Pancreas (tissue), 10 donors: ENCODE measurements at regions not wholly inside any gene's neighbourhood (a gene's known extent, or its start where the extent isn't known, plus 50 kb on each side); places are given as distances from the start of the nearest gene placed in this dataset.
A peak's percentile ranks its signal among the peaks of the same experiment; 100 is the strongest.
"Not testable (repeated sequence)": the region's sequence is repeated elsewhere in the genome, so short reads cannot be mapped to it uniquely, and the experiment has no call there.

Experiments
- ATAC-seq, 4 donors: fragments of 200-7000 bp; cut with Tn5 transposase; one replicate each; pipeline versions ENCODE4 v1.8.0 to v1.9.1; 2020; ENCODE audit warnings: mild to moderate bottlenecking in 4 of 4, moderate library complexity in 4 of 4
- DNase-seq, 6 donors: peaks; one replicate each; pipeline ENCODE4 v3.0.0-alpha.2; 2020
- FAIRE-seq: peaks from 2 replicates; lab custom pipeline; 2012; peaks lifted over from hg19 to GRCh38; lab: Jason Lieb, UNC
- H3K27ac ChIP-seq, 4 donors: fragments of 200-600 bp; sonication (generic); 1 replicate in 3 of 4; 2 replicates in 1 of 4; pipeline versions ENCODE4 v1.5.0 to v1.8.0; 2020
- H3K27me3 ChIP-seq, 4 donors: fragments of 200-600 bp; one replicate each; pipeline ENCODE4 v1.8.0; 2021
- H3K36me3 ChIP-seq, 3 donors: fragments of 200-600 bp; sonication (generic) in 1 of 3; one replicate each; pipeline versions ENCODE4 v1.5.0 to v1.8.0; 2020 to 2021
- H3K4me1 ChIP-seq, 3 donors: fragments of 200-600 bp; one replicate each; pipeline ENCODE4 v1.8.0; 2021
- H3K4me3 ChIP-seq, 4 donors: fragments of 200-600 bp; sonication (generic) in 2 of 4; one replicate each; pipeline versions ENCODE4 v1.5.0 to v1.8.0; 2020 to 2021
- H3K9me3 ChIP-seq, 4 donors: fragments of 200-600 bp; one replicate each; pipeline ENCODE4 v1.8.0; 2021
- CTCF ChIP-seq, 4 donors: fragments of 200-600 bp; sonication (generic) in 3 of 4; IDR thresholded peaks; one replicate each; pipeline versions ENCODE4 v1.5.0 to v1.8.0; 2021; ENCODE audit warnings: antibody characterized with exemption in 4 of 4
- WGBS, 2 donors: extraction: QIAGEN DNeasy Blood & Tissue Kit; methylation state at CpG; one replicate each; pipeline ENCODE4 v1.1.7; 2013; 5-methylcytosine and 5-hydroxymethylcytosine counted together
- intact Hi-C, 3 donors: fragments of 100-400 bp; cut with DNase I; formaldehyde crosslinking; loops; one replicate each; pipeline versions ENCODE4 v1.11.1 to v1.14.2; 2022
- donor health status: healthy with polysubstance abuse.
- donor health status: DM: no; HTN: no; CAD: no; lungs with moderate emphysema.
- donor health status: DM: no; HTN: no; CAD: no.
- donor health status: control.
- donor health status: control.
- donor health status: Bipolar disorder and iron deficiency.
- donor health status: DM: yes; HTN: yes; CAD: no.
- donor health status: DM: no; HTN: no; CAD: no.
- donor health status: DM: no; HTN: no; CAD: no.
- donor health status: DM: yes; HTN: yes; CAD: no.

DNA sequence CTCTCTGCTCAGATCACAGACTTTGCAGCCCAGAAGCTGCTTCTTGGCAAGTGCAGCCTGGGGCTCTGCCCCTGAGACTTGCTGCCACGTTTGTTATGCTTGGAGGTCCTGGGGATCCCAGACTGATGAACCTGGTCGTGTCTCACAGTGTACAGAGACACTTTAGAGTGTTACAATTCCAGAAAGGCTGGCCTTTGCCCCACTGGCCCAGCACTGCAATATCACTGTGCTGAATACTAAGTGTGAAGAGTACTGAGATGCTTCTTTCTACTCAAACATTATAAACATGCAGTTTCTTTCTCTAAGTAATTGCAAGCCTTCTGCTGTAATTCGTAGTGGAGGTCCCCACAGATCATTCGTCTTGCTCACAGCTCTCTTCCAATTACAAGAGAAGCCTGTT, 133.2 kb downstream of the MAP3K21 start:
- ATAC-seq (no peak), DNase-seq (no peak), FAIRE-seq (no peak)
- H3K9me3 ChIP-seq = no peaks in the 10 kb centered on the region
- H3K4me3 ChIP-seq = no peak overlapping the region
- 63 to 68% methylated on average over 4 of the region's 4 CpGs for WGBS, 2 donors
- no peak for TF ChIP-seq CTCF (IDR thresholded peaks at IDR 0.05)
- H3K4me1 ChIP-seq = no peaks in the 10 kb centered on the region
- intact Hi-C loops = no loop called here
- H3K27me3 ChIP-seq = no peaks in the 10 kb centered on the region
- H3K36me3 ChIP-seq = no peaks in the 10 kb centered on the region
- no peak overlapping the region for H3K27ac ChIP-seq

DNA sequence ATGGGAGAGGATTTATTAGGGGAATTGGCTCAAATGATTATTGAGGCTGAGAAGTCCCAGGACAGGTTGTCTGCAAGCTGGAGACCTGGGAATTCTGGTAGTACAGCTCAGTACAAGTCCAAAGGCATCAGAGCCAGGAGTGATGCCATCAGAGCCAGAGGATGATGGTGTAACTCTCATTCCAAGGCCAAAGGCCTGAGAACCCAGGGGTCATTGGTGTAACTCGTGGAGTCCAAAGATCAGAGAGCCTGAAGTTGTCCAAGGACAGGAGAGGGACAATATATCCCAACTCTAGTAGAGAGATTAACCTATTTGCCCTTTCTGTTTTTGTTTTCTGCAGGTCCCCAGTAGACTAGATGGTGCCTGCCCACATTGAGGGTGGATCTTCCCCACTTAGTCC, 134.3 kb downstream of the MAP3K21 start:
- Histone ChIP-seq H3K9me3 (no peaks in the 10 kb centered on the region), H3K36me3 (no peaks in the 10 kb centered on the region), H3K27me3 (no peaks in the 10 kb centered on the region), H3K4me3 (no peak overlapping the region), H3K4me1 (no peaks in the 10 kb centered on the region), H3K27ac (no peak overlapping the region)
- ATAC-seq (no peak), DNase-seq (no peak), FAIRE-seq (no peak)
- no peak for TF ChIP-seq CTCF (IDR thresholded peaks at IDR 0.05)
- 16 to 38% methylated on average over 1 of the region's 1 CpG for WGBS, 2 donors
- intact Hi-C loops = no loop called here

- Histone ChIP-seq H3K27ac (no peak overlapping the region), H3K36me3 (no peaks in the 10 kb centered on the region), H3K4me3 (no peak overlapping the region), H3K27me3 (no peaks in the 10 kb centered on the region), H3K4me1 (no peaks in the 10 kb centered on the region), H3K9me3 (no peaks in the 10 kb centered on the region)
- no peak for DNase-seq
- no peak for TF ChIP-seq CTCF (IDR thresholded peaks at IDR 0.05)
- no peak for ATAC-seq
- no peak for FAIRE-seq
- 90 to 91% methylated on average over 3 of the region's 3 CpGs for WGBS, 2 donors
- intact Hi-C loops = no loop called here
Observed at GRCh38 chr1:233463333-233463732, 135.8 kb downstream of the MAP3K21 start.

GRCh38 chr1:233465745-233466343, 138.3 kb downstream of the MAP3K21 start:
- H3K27me3 ChIP-seq = no peaks in the 10 kb centered on the region
- no peaks in the 10 kb centered on the region for H3K36me3 ChIP-seq
- H3K4me3 ChIP-seq = no peak overlapping the region
- DNase-seq (peak in 1 of 6 donors; percentile 50), ATAC-seq (no peak), FAIRE-seq (no peak)
- H3K9me3 ChIP-seq = no peaks in the 10 kb centered on the region
- TF ChIP-seq CTCF (IDR thresholded peaks at IDR 0.05) = no peak
- no peaks in the 10 kb centered on the region for H3K4me1 ChIP-seq
- no peak overlapping the region for H3K27ac ChIP-seq
- intact Hi-C loops = no loop called here
- 90 to 93% methylated on average over 32 to 34 of the region's 34 CpGs for WGBS, 2 donors

DNA sequence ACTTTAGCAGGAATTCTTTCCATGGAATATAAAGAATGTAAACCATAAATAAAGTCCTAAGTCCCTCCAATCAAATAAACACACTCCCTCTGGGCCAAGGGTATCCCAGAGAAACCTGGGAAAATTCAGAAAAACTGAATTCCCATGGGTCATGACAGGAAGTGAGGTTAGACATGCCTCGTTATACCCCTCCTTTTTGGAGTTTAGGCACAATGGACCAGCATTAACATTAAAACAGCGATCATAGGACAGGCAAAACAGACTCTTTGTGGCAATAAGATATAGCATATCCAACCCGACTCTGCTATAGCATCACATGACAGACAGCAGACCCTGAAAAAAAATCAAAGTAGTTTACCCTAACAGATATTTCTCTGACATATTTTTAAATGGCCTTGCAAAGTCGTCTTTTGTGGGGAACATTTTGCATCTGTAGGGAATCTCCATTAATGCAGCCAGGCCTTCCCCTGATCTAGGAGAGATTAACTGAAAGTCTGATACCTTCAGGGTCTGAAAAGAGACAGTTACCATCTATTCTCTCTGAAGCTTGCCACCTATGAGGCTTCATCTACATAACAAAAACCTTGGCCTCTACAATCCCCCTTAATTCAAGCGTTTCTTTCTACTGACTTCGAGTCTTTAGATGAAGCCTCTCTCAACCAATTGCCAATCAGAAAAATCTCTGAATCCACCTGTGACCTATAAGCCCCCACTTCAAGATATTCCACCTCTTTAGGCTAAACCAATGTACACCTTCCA, 143.0 kb upstream of the KCNK1 start:
- Histone ChIP-seq H3K27ac (no peak overlapping the region), H3K36me3 (no peaks in the 10 kb centered on the region), H3K27me3 (no peaks in the 10 kb centered on the region), H3K4me3 (no peak overlapping the region), H3K9me3 (no peaks in the 10 kb centered on the region), H3K4me1 (no peaks in the 10 kb centered on the region)
- ATAC-seq = no peak
- no peak for FAIRE-seq
- intact Hi-C loops = no loop called here
- DNase-seq = no peak
- no peak for TF ChIP-seq CTCF (IDR thresholded peaks at IDR 0.05)
- 72 to 75% methylated on average over 6 of the region's 6 CpGs for whole genome bisulfite sequencing, 2 donors

- H3K9me3 ChIP-seq, intact Hi-C loops: not testable (repeated sequence)
- WGBS, 2 donors = 95 to 98% methylated on average over 3 of the region's 3 CpGs
Observed at GRCh38 chr1:233471851-233472250, 142.1 kb upstream of the KCNK1 start.

DNA sequence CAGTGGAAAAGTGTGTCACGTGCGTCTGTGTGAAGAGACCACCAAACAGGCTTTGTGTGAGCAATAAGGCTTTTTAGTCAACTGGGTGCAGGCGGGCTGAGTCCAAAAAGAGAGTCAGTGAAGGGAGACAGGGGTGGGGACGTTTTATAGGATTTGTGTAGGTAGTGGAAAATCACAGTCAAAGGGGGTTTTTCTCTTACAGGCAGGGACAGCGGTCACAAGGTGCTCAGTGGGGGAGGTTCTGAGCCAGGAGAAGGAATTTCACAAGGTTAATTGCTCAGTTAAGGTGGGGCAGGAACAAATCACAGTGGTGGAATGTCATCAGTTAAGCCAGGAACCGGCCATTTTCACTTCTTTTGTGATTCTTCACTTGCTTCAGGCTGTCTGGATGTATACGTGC, 141.1 kb upstream of the KCNK1 start:
- DNase-seq, H3K4me3 ChIP-seq, H3K36me3 ChIP-seq, H3K4me1 ChIP-seq, intact Hi-C loops, H3K9me3 ChIP-seq, FAIRE-seq, ATAC-seq, H3K27ac ChIP-seq, H3K27me3 ChIP-seq: not testable (repeated sequence)
- 80 to 82% methylated on average over 7 of the region's 7 CpGs for WGBS, 2 donors

More at GRCh38 chr1:233471851-233472250, 142.1 kb upstream of the KCNK1 start:
- FAIRE-seq, H3K36me3 ChIP-seq, H3K4me3 ChIP-seq, H3K27me3 ChIP-seq, H3K4me1 ChIP-seq, DNase-seq, H3K27ac ChIP-seq, ATAC-seq: not testable (repeated sequence)
